Suprapubic skin (tissue), 4 donors: ENCODE measurements at regions not wholly inside any gene's neighbourhood (a gene's known extent, or its start where the extent isn't known, plus 50 kb on each side); places are given as distances from the start of the nearest gene placed in this dataset.

Source experiments
- EP300 ChIP-seq: sonication (generic); formaldehyde crosslinking; IDR thresholded peaks from one replicate; pipeline ENCODE4 v1.6.1; 2017; ENCODE audit warnings: antibody characterized with exemption
- POLR2A ChIP-seq, 2 donors: fragments of 450-650 bp; IDR thresholded peaks; one replicate each; pipeline ENCODE4 v1.6.1; 2017; ENCODE audit warnings: antibody characterized with exemption in 2 of 2, mild to moderate bottlenecking in 2 of 2, moderate library complexity in 2 of 2
- POLR2AphosphoS5 ChIP-seq, 3 donors: sonication (generic); formaldehyde crosslinking; IDR thresholded peaks; one replicate each; pipeline ENCODE4 v1.6.1; 2017; ENCODE audit warnings: antibody characterized with exemption in 3 of 3
- TF ChIP-seq, protein P1 (sequence below), 2 donors: fragments of 200-600 bp in 1 of 2; fragments of 450-650 bp in 1 of 2; sonication (generic) in 1 of 2; IDR thresholded peaks; one replicate each; pipeline ENCODE4 v1.5.1; 2016 to 2019; ENCODE audit warnings: antibody characterized with exemption in 2 of 2, mild to moderate bottlenecking in 1 of 2, moderate library complexity in 1 of 2

DNA sequence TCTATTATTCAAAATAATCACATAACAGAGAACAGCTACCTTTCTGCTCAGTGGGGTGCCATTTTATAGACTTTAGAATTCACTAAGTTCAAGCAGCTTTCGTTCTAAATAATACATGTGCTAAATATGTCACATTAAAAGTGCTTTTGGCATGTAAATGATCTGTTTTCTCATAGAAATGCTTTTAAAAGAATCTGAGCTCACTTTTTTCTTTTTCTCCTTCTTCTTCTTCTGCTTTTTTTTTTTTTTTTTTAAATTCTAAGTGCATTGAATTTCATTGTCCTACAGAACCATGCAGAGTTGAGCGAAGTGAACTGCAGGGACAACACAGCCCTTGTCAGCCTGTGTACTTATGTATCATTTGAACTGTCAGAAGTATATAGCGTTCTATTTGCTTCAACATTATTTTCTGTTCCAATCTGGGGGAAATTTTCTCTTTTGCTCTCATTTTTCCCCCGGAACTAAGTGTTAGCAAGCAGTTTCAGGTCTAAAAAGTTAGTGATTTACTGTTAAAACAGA, 193.8 kb upstream of the TMCO5A start:
- TF ChIP-seq, protein P1, sequence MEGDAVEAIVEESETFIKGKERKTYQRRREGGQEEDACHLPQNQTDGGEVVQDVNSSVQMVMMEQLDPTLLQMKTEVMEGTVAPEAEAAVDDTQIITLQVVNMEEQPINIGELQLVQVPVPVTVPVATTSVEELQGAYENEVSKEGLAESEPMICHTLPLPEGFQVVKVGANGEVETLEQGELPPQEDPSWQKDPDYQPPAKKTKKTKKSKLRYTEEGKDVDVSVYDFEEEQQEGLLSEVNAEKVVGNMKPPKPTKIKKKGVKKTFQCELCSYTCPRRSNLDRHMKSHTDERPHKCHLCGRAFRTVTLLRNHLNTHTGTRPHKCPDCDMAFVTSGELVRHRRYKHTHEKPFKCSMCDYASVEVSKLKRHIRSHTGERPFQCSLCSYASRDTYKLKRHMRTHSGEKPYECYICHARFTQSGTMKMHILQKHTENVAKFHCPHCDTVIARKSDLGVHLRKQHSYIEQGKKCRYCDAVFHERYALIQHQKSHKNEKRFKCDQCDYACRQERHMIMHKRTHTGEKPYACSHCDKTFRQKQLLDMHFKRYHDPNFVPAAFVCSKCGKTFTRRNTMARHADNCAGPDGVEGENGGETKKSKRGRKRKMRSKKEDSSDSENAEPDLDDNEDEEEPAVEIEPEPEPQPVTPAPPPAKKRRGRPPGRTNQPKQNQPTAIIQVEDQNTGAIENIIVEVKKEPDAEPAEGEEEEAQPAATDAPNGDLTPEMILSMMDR (IDR thresholded peaks at IDR 0.05), result no peak
- TF ChIP-seq POLR2A (IDR thresholded peaks at IDR 0.05), result no peak
- no peak for TF ChIP-seq POLR2AphosphoS5 (IDR thresholded peaks at IDR 0.05)
- TF ChIP-seq EP300, result no peak
